ENCODE measurements at regions not wholly inside any gene's neighbourhood (a gene's known extent, or its start where the extent isn't known, plus 50 kb on each side); places are given as distances from the start of the nearest gene placed in this dataset.
"Not testable (repeated sequence)": the region's sequence is repeated elsewhere in the genome, so short reads cannot be mapped to it uniquely, and the experiment has no call there.

DNA sequence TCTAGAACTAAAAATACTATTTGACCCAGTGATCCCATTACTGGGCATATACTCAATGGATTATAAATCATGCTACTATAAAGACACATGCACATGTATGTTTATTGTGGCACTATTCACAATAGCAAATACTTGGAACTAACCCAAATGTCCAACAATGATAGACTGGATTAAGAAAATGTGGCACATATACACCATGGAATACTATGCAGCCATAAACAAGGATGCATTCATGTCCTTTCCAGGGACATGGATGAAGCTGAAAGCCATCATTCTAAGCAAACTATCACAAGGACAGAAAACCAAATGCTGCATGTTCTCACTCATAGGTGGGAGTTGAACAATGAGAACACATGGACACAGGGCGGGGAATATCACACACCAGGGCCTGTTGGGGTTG is 1039.0 kb downstream of the NR2F1-AS1 start:
- H3K36me3 Mint-ChIP-seq, H3K9me3 Mint-ChIP-seq, H3K4me1 Mint-ChIP-seq, H3K27me3 Mint-ChIP-seq, DNase-seq, H3K27ac Mint-ChIP-seq, H3K4me3 Mint-ChIP-seq, CTCF ChIA-PET: not testable (repeated sequence)

- no peak for DNase-seq
- Mint-ChIP-seq H3K27me3 (no peaks in the 10 kb centered on the region), H3K4me1 (no peaks in the 10 kb centered on the region), H3K36me3 (no peaks in the 10 kb centered on the region), H3K27ac (no peak overlapping the region), H3K9me3 (no peaks in the 10 kb centered on the region), H3K4me3 (no peak overlapping the region)
- CTCF ChIA-PET = no interaction called here
These were observed 1053.5 kb downstream of the NR2F1-AS1 start for GRCh38 chr5:92527311-92528078.

DNA sequence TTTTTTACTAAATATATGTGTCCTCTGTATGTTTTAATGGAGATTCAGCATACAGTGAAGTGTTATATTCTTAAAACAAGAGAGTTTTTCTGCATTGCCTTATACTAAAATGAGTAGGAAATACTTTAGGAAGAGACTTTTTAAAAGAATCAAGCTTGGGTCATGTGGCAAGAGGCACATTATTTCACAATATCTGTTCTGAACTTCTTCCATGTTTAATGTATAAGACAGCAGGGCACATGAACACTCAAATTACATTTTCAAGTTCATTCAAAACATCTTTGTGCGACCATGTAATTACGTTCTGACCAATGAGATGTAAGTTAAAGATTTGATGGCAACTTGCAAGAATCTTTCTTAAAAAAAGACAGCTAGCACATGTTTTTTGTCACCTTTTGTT is 1055.9 kb downstream of the NR2F1-AS1 start:
- H3K4me3 Mint-ChIP-seq = no peak overlapping the region
- no peak for DNase-seq
- no peaks in the 10 kb centered on the region for H3K27me3 Mint-ChIP-seq
- no peak overlapping the region for H3K27ac Mint-ChIP-seq
- H3K36me3 Mint-ChIP-seq = no peaks in the 10 kb centered on the region
- no peaks in the 10 kb centered on the region for H3K9me3 Mint-ChIP-seq
- CTCF ChIA-PET = no interaction called here
- H3K4me1 Mint-ChIP-seq = no peaks in the 10 kb centered on the region

DNA sequence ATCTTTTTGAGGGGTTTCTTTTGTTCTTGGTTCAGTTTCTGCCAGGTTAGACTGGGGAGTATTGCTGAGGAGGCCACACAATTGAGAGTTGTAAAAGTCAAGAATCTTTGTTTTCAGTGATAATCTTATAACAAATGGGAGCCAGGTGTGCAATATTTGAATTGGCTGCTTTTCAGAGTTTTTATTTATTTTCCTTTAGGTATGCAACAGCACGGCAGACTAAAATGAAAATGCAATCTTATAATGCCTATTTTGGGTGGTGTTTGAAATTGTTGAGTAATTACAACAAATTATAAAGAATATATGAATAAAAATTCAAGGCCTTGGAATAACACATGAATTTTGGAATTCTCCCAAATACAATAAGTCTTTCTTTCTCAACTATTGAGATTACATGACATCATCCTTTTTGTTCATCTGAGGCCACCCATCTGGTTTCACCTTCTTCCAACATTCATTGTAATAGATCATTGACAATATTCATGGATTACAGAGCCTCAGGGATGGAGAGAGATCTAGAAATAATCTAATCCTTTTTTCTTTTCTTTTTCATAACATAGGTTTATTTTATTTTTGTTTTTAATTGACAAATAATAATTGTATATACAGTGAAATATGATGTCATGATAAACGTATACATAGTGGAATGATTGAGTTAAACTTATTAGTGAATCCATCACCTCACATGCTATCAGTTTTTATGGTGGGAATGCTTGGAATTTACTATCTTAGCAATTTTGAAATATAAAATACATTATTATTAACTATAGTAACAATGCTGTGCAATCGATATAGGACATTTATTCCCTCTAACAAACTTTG is 1061.0 kb downstream of the NR2F1-AS1 start:
- Mint-ChIP-seq H3K4me1 (no peaks in the 10 kb centered on the region), H3K36me3 (no peaks in the 10 kb centered on the region), H3K4me3 (no peak overlapping the region), H3K27me3 (no peaks in the 10 kb centered on the region), H3K9me3 (no peaks in the 10 kb centered on the region), H3K27ac (no peak overlapping the region)
- no peak for DNase-seq
- CTCF ChIA-PET = no interaction called here

DNA sequence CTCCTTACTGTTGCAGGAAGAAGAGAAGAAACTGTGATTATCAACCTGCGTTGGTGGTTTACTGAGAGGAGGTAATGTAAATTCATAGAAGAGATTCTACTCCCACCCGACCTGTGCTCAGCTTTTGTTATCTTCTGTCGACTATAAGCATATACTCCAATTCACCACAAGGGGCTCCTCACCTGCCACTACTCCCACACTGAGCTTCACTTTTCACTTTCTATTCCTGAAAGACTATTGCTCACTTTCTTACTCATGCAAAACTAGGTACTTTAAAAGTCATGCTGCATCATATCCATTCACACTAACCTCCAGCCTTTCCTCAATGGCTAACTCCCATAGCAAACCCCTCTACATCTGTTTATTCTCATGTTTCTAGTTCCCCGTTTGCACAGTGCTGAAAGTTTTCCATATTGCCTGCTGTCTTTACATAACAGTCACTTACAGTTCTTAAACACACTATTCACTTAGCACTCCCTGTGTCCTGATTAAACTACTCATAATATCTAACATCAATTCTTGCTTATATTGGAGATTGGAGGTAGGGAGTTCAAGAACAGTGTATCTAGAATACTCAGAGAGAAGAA is 1062.6 kb downstream of the NR2F1-AS1 start:
- Mint-ChIP-seq H3K36me3 (no peaks in the 10 kb centered on the region), H3K9me3 (no peaks in the 10 kb centered on the region), H3K27ac (no peak overlapping the region), H3K4me3 (no peak overlapping the region), H3K4me1 (no peaks in the 10 kb centered on the region), H3K27me3 (no peaks in the 10 kb centered on the region)
- CTCF ChIA-PET = no interaction called here
- DNase-seq = no peak

DNA sequence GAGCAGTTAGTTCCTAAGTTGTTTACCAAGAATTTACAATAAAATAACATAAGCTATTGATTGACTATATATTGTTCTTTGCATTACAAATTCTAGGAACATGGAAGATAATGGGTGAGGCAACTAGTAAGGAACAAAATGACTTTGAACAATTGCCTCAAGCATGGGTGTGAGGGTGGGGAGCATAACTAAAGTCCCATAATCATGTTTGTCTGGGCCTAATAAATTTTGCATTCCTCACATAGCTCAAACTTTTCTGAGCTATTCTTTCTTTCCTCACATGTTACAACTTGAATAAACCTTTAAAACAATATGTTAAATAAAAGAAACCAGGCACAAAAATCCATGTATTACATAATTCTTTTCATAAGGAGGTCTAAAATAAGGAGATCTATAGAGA is 1066.1 kb downstream of the NR2F1-AS1 start:
- H3K27ac Mint-ChIP-seq = no peak overlapping the region
- H3K36me3 Mint-ChIP-seq = no peaks in the 10 kb centered on the region
- CTCF ChIA-PET = no interaction called here
- no peak overlapping the region for H3K4me3 Mint-ChIP-seq
- H3K27me3 Mint-ChIP-seq = no peaks in the 10 kb centered on the region
- no peak for DNase-seq
- H3K9me3 Mint-ChIP-seq = peaks cover 9% of the 10 kb centered on the region
- H3K4me1 Mint-ChIP-seq = no peaks in the 10 kb centered on the region

GRCh38 chr5:92513067-92513466 is 1068.0 kb downstream of the NR2F1-AS1 start:
- Mint-ChIP-seq H3K36me3 (no peaks in the 10 kb centered on the region), H3K4me1 (no peaks in the 10 kb centered on the region), H3K27ac (no peak overlapping the region), H3K4me3 (no peak overlapping the region), H3K27me3 (no peaks in the 10 kb centered on the region), H3K9me3 (peaks cover 20% of the 10 kb centered on the region)
- CTCF ChIA-PET = no interaction called here
- no peak for DNase-seq

- no peak overlapping the region for H3K27ac Mint-ChIP-seq
- H3K9me3 Mint-ChIP-seq = peaks cover 22% of the 10 kb centered on the region
- no peak overlapping the region for H3K4me3 Mint-ChIP-seq
- CTCF ChIA-PET = no interaction called here
- peaks cover 2% of the 10 kb centered on the region for H3K4me1 Mint-ChIP-seq
- DNase-seq = no peak
- no peaks in the 10 kb centered on the region for H3K27me3 Mint-ChIP-seq
- no peaks in the 10 kb centered on the region for H3K36me3 Mint-ChIP-seq
These were observed 1072.7 kb downstream of the NR2F1-AS1 start for GRCh38 chr5:92508271-92508670.

DNA sequence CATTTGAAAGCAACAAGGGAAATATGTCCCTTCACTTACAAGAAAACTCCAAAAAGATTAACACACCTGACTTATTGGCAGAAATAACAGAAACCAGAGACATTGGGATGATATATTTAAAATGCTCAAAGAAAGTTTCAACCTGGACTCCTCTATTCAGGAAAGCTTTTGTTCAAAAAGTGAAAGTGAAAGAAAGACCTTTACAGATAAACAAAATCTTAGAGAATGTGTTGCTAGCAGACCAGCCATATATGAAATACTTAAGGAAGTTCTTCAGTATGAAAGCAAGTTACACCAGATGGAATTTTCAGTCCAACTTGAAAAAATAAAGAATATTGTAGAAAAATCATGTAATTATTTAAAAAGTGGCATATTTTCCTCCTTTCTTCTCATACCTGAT is 1075.1 kb downstream of the NR2F1-AS1 start:
- no peaks in the 10 kb centered on the region for H3K27me3 Mint-ChIP-seq
- no peak overlapping the region for H3K27ac Mint-ChIP-seq
- peaks cover 14% of the 10 kb centered on the region for H3K9me3 Mint-ChIP-seq
- no peak overlapping the region for H3K4me3 Mint-ChIP-seq
- no peak for DNase-seq
- no peaks in the 10 kb centered on the region for H3K36me3 Mint-ChIP-seq
- peaks cover 2% of the 10 kb centered on the region for H3K4me1 Mint-ChIP-seq
- CTCF ChIA-PET = no interaction called here

GRCh38 chr5:92505145-92505544 is 1075.9 kb downstream of the NR2F1-AS1 start:
- no peaks in the 10 kb centered on the region for H3K27me3 Mint-ChIP-seq
- no peak overlapping the region for H3K4me3 Mint-ChIP-seq
- CTCF ChIA-PET = no interaction called here
- no peak overlapping the region for H3K27ac Mint-ChIP-seq
- peaks cover 2% of the 10 kb centered on the region for H3K4me1 Mint-ChIP-seq
- no peaks in the 10 kb centered on the region for H3K36me3 Mint-ChIP-seq
- no peak for DNase-seq
- H3K9me3 Mint-ChIP-seq = peaks cover 14% of the 10 kb centered on the region

DNA sequence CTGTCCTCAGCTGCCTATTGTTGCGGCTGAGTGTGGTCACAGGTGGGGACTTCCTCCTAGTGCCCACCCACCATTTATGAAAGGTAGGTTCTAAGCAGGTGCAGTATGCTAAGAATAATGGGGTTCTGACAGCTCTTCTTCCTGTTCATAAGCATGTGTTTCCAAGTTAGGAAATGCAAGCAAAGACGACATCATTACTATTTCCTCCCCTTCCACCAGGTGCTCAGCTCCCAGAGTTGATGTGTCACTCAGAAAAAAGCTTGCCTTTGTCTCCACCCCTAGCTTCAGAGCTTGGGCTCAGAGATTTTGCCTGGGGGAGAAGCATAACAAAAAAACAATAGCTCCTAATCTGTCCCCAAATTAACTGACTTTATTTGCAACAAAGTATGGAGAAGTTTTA is 1076.7 kb downstream of the NR2F1-AS1 start:
- Mint-ChIP-seq H3K36me3 (no peaks in the 10 kb centered on the region), H3K4me1 (peaks cover 2% of the 10 kb centered on the region), H3K4me3 (no peak overlapping the region), H3K27ac (no peak overlapping the region), H3K9me3 (peaks cover 11% of the 10 kb centered on the region), H3K27me3 (no peaks in the 10 kb centered on the region)
- DNase-seq = no peak
- CTCF ChIA-PET = no interaction called here

DNA sequence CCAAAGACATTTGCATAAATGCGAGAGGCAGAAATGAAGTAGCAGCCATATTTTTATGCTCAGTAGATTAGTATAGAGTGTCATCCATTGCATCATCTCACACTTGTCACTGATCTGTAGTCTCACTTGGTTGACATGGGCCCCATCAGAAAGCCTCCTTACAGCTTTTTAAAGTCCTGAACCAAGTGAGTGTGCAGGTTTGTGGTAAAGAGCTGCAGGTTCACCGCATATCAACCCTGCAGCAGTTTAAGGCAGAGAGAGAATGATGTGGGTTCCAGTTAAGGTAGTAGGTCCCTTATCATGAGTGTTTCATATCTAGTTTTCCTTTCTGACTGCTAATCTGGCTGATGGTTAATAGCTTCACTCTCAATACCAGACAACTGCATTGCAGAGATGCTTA is 1080.3 kb downstream of the NR2F1-AS1 start:
- Mint-ChIP-seq H3K9me3 (no peaks in the 10 kb centered on the region), H3K4me3 (no peak overlapping the region), H3K27ac (no peak overlapping the region), H3K4me1 (peaks cover under 1% of the 10 kb centered on the region), H3K27me3 (no peaks in the 10 kb centered on the region), H3K36me3 (no peaks in the 10 kb centered on the region)
- CTCF ChIA-PET = no interaction called here
- no peak for DNase-seq

DNA sequence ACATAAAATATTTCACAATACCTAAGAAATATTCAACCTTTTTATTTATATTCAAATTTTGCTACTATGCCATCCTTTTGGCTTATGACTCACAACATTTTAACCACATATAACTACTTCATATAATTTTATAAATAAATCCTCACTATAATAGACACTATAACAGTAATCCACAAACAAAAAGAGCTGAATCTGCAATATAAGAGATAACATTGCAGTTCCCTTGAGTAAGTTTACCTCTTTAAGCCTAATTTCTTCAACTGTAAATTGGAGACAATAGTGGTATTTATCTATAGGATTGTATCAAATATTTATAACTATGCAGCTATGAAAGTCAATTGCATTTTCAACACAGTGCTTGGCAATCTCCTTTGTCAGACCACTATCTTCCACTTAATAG is 1084.5 kb downstream of the NR2F1-AS1 start:
- Mint-ChIP-seq H3K4me1 (no peaks in the 10 kb centered on the region), H3K27me3 (no peaks in the 10 kb centered on the region), H3K27ac (no peak overlapping the region), H3K4me3 (no peak overlapping the region), H3K36me3 (no peaks in the 10 kb centered on the region), H3K9me3 (no peaks in the 10 kb centered on the region)
- DNase-seq = no peak
- CTCF ChIA-PET = no interaction called here

DNA sequence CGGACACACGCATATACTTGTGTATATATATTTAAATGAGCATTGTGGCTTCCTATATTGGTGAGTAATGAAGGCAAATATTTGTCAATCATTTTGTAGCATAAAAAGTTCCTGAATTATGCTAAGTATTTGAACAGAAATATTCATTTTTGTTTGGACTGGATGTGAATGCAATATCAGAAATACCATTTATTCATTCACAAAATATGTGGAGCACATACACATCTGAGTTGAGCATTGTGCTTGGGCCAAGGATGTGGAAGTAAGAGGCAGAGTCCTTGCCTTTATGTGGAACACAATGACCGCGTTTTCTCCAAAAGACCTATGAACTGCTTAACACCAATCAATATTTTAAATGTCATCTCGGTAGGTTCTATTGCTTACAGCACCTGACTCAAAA is 1086.5 kb downstream of the NR2F1-AS1 start:
- Mint-ChIP-seq H3K27ac (no peak overlapping the region), H3K27me3 (no peaks in the 10 kb centered on the region), H3K36me3 (no peaks in the 10 kb centered on the region), H3K4me1 (no peaks in the 10 kb centered on the region), H3K4me3 (no peak overlapping the region), H3K9me3 (no peaks in the 10 kb centered on the region)
- CTCF ChIA-PET = no interaction called here
- no peak for DNase-seq

DNA sequence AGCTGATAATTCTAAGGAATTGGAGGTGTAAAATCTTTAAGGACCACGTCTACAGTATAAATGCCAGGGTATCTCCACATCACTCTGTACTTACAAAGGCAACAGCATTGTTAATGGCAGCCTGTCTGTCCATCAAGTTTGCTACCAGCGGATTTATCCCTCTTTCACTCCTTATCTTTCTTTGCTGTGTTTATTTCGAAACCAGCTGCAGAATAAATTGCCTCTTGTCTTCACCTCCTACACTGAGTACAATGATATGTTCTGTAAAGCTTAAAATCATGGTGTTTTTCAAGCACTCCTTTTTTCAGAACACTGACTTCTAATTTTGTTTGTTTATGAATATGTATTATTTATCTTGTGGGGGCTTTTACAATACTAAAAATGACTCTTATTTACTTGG is 1088.1 kb downstream of the NR2F1-AS1 start:
- Mint-ChIP-seq H3K27ac (no peak overlapping the region), H3K4me3 (no peak overlapping the region), H3K4me1 (no peaks in the 10 kb centered on the region), H3K36me3 (no peaks in the 10 kb centered on the region), H3K9me3 (no peaks in the 10 kb centered on the region), H3K27me3 (no peaks in the 10 kb centered on the region)
- DNase-seq = no peak
- CTCF ChIA-PET = no interaction called here
